ENCODE measurements at regions not wholly inside any gene's neighbourhood (a gene's known extent, or its start where the extent isn't known, plus 50 kb on each side); places are given as distances from the start of the nearest gene placed in this dataset.

GRCh38 chr15:81478354-81478753 is 104.3 kb upstream of the TMC3 start:
- ATAC-seq: no peak
- no peak for DNase-seq
- no peaks in the 10 kb centered on the region for H3K27me3 ChIP-seq
- H3K27ac ChIP-seq: no peak overlapping the region
- H3K4me1 ChIP-seq: peaks cover 0 to 5% (median 0%) of the 10 kb centered on the region in 9 donors
- 77 to 81% methylated on average over 2 of the region's 2 CpGs for WGBS, 2 donors
- H3K9me3 ChIP-seq: no peaks in the 10 kb centered on the region
- intact Hi-C loops (cut with DNase I): loop anchor here in 2 of 10 donors (10.0 kb wide), 2 partner anchors 56 to 656 kb away; no protein-coding TSS in a partner anchor
- no peak overlapping the region for H3K4me3 ChIP-seq
- no peaks in the 10 kb centered on the region for H3K36me3 ChIP-seq
- no peak for TF ChIP-seq CTCF (IDR thresholded peaks at IDR 0.05)

GRCh38 chr15:81475926-81476325 is 101.9 kb upstream of the TMC3 start:
- intact Hi-C loops (cut with DNase I): loop anchor here in 2 of 10 donors (10.0 kb wide), 2 partner anchors 59 to 659 kb away; no protein-coding TSS in a partner anchor
- no peak for TF ChIP-seq CTCF (IDR thresholded peaks at IDR 0.05)

GRCh38 chr15:81475471-81475870 is 101.5 kb upstream of the TMC3 start:
- DNase-seq (no peak), ATAC-seq (no peak)
- H3K9me3 ChIP-seq: no peaks in the 10 kb centered on the region
- H3K4me3 ChIP-seq: no peak overlapping the region
- 77 to 90% methylated on average over 2 of the region's 2 CpGs for WGBS, 2 donors
- no peak overlapping the region for H3K27ac ChIP-seq
- no peaks in the 10 kb centered on the region for H3K27me3 ChIP-seq
- no peaks in the 10 kb centered on the region for H3K36me3 ChIP-seq
- intact Hi-C loops (cut with DNase I): loop anchor here in 2 of 10 donors (10.0 kb wide), 2 partner anchors 59 to 659 kb away; no protein-coding TSS in a partner anchor
- H3K4me1 ChIP-seq: peaks cover 0 to 18% (median 0%) of the 10 kb centered on the region in 9 donors
- TF ChIP-seq CTCF (IDR thresholded peaks at IDR 0.05): no peak

More at GRCh38 chr15:81475926-81476325, 101.9 kb upstream of the TMC3 start:
- no peaks in the 10 kb centered on the region for H3K9me3 ChIP-seq
- no peak overlapping the region for H3K27ac ChIP-seq
- peaks cover 0 to 14% (median 0%) of the 10 kb centered on the region in 9 donors for H3K4me1 ChIP-seq
- no peak for DNase-seq
- no peaks in the 10 kb centered on the region for H3K27me3 ChIP-seq
- H3K4me3 ChIP-seq: no peak overlapping the region
- H3K36me3 ChIP-seq: no peaks in the 10 kb centered on the region
- WGBS, 2 donors: 56 to 60% methylated on average over 1 of the region's 1 CpG
- ATAC-seq: no peak

- Histone ChIP-seq H3K27ac (no peak overlapping the region), H3K36me3 (no peaks in the 10 kb centered on the region), H3K4me3 (no peak overlapping the region), H3K27me3 (no peaks in the 10 kb centered on the region), H3K9me3 (no peaks in the 10 kb centered on the region), H3K4me1 (peaks cover 0 to 18% (median 0%) of the 10 kb centered on the region in 9 donors)
- 94 to 95% methylated on average over 5 of the region's 5 CpGs for WGBS, 2 donors
- ATAC-seq (no peak), DNase-seq (no peak)
- intact Hi-C loops (cut with DNase I): loop anchor here in 2 of 10 donors (10.0 kb wide), 2 partner anchors 61 to 661 kb away; no protein-coding TSS in a partner anchor
- TF ChIP-seq CTCF (IDR thresholded peaks at IDR 0.05): no peak
These were observed 99.9 kb upstream of the TMC3 start for GRCh38 chr15:81473946-81474345.
